ENCODE measurements at regions not wholly inside any gene's neighbourhood (a gene's known extent, or its start where the extent isn't known, plus 50 kb on each side); places are given as distances from the start of the nearest gene placed in this dataset.

- no TSS peak for BruUV-seq (replicated peaks)
- DNase-seq (ENCODE audit: low spot score) = no peak
- no peak overlapping the region for H3K4me3 ChIP-seq (ENCODE audit: low read depth, low read length, poor library complexity, severe bottlenecking)
- no peaks in the 10 kb centered on the region for H3K9me3 ChIP-seq (ENCODE audit: low read depth, low read length, poor library complexity, severe bottlenecking)
- no peaks in the 10 kb centered on the region for H3K4me1 ChIP-seq (ENCODE audit: insufficient read depth, low read length, poor library complexity, severe bottlenecking)
- intact Hi-C loops (cut with micrococcal nuclease; ENCODE audit: unreplicated experiment) = no loop called here
- no peak overlapping the region for H3K27ac ChIP-seq (ENCODE audit: low read depth, low read length, poor library complexity, severe bottlenecking)
- no peaks in the 10 kb centered on the region for H3K27me3 ChIP-seq (replicated peaks; ENCODE audit: insufficient read depth, low read depth, low read length, poor library complexity)
- POLR2A ChIA-PET (ENCODE audit: low non-redundant PET) = no interaction called here
- TF ChIP-seq EZH2 (IDR thresholded peaks at IDR 0.05; ENCODE audit: borderline replicate concordance, low read depth, low read length, poor library complexity, severe bottlenecking) (no peak), CTCF (conservative IDR thresholded peaks at IDR 0.05; ENCODE audit: low read depth, low read length) (no peak)
- H3K36me3 ChIP-seq (ENCODE audit: insufficient read depth, low read length, poor library complexity, severe bottlenecking) = no peaks in the 10 kb centered on the region
- CTCF ChIA-PET = no interaction called here
These were observed 52.7 kb upstream of the ZNF469 start for GRCh38 chr16:88329726-88330700.

GRCh38 chr16:88330971-88331890 lies 51.5 kb upstream of the ZNF469 start:
- intact Hi-C loops (cut with micrococcal nuclease; ENCODE audit: unreplicated experiment) = no loop called here
- no TSS peak for BruUV-seq (replicated peaks)
- DNase-seq (ENCODE audit: low spot score) = no peak
- ChIA-PET POLR2A (ENCODE audit: low non-redundant PET) (no interaction called here), CTCF (no interaction called here)
- Histone ChIP-seq H3K4me1 (ENCODE audit: insufficient read depth, low read length, poor library complexity, severe bottlenecking) (no peaks in the 10 kb centered on the region), H3K4me3 (ENCODE audit: low read depth, low read length, poor library complexity, severe bottlenecking) (no peak overlapping the region), H3K9me3 (ENCODE audit: low read depth, low read length, poor library complexity, severe bottlenecking) (no peaks in the 10 kb centered on the region), H3K36me3 (ENCODE audit: insufficient read depth, low read length, poor library complexity, severe bottlenecking) (no peaks in the 10 kb centered on the region), H3K27me3 (replicated peaks; ENCODE audit: insufficient read depth, low read depth, low read length, poor library complexity) (no peaks in the 10 kb centered on the region), H3K27ac (ENCODE audit: low read depth, low read length, poor library complexity, severe bottlenecking) (no peak overlapping the region)
- TF ChIP-seq EZH2 (IDR thresholded peaks at IDR 0.05; ENCODE audit: borderline replicate concordance, low read depth, low read length, poor library complexity, severe bottlenecking) = no peak
- TF ChIP-seq CTCF (conservative IDR thresholded peaks at IDR 0.05; ENCODE audit: low read depth, low read length) = no peak

- peak; percentile 48 for DNase-seq (ENCODE audit: low spot score)
- H3K27me3 ChIP-seq (replicated peaks; ENCODE audit: insufficient read depth, low read depth, low read length, poor library complexity) = no peaks in the 10 kb centered on the region
- intact Hi-C loops (cut with micrococcal nuclease; ENCODE audit: unreplicated experiment) = no loop called here
These were observed 50.5 kb upstream of the ZNF469 start for GRCh38 chr16:88331989-88332920.

More at GRCh38 chr16:88331989-88332920, 50.5 kb upstream of the ZNF469 start:
- POLR2A ChIA-PET (ENCODE audit: low non-redundant PET) = no interaction called here
- no peak for TF ChIP-seq CTCF (conservative IDR thresholded peaks at IDR 0.05; ENCODE audit: low read depth, low read length)
- TF ChIP-seq EZH2 (IDR thresholded peaks at IDR 0.05; ENCODE audit: borderline replicate concordance, low read depth, low read length, poor library complexity, severe bottlenecking) = no peak
- H3K9me3 ChIP-seq (ENCODE audit: low read depth, low read length, poor library complexity, severe bottlenecking) = no peaks in the 10 kb centered on the region
- H3K4me1 ChIP-seq (ENCODE audit: insufficient read depth, low read length, poor library complexity, severe bottlenecking) = no peaks in the 10 kb centered on the region
- BruUV-seq (replicated peaks) = no TSS peak
- no peak overlapping the region for H3K27ac ChIP-seq (ENCODE audit: low read depth, low read length, poor library complexity, severe bottlenecking)
- no peak overlapping the region for H3K4me3 ChIP-seq (ENCODE audit: low read depth, low read length, poor library complexity, severe bottlenecking)
- H3K36me3 ChIP-seq (ENCODE audit: insufficient read depth, low read length, poor library complexity, severe bottlenecking) = no peaks in the 10 kb centered on the region
- CTCF ChIA-PET = no interaction called here

All from A673 (cell line).